ENCODE measurements at regions not wholly inside any gene's neighbourhood (a gene's known extent, or its start where the extent isn't known, plus 50 kb on each side); places are given as distances from the start of the nearest gene placed in this dataset.

DNA sequence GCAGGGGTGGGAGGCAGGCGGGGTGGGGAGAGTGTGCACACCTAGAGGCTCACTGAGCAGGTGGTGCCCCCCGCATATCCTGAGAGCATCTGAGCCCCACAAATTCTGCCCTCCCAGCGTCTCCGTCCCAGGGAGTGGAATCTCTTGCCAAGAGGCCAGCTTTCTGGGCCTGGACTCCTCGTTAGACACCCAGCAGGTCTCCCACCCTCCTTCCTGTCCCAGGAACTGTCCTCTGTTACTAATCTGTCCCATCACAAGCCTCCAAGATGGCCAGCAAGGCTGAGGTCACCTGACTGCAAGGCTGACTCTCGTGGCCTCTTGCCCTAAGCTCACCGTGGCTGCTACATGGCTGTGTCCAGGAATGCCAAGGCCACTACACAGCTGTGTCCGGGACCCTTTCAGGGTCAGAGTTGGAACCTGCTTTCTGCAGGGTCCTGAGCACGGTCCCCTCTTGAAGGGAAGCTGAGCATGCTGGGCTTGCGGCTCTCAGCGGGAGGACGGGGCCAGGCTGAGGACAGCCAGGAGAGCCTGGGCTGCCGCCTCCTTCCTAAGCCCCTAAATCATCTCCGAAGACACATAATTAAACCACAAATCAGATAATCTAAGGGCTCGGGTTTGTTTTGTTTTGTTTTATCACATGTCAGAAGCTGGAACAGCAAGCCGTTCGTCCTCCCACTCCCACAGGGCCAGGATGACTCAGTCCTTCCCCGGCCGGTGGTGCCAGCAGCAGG lies 1327.3 kb downstream of the TBC1D22A start:
- Mint-ChIP-seq H3K27me3 (ENCODE audit: low read depth) (no peaks in the 10 kb centered on the region), H3K27ac (ENCODE audit: unreplicated experiment) (no peak overlapping the region), H3K36me3 (ENCODE audit: low read depth) (no peaks in the 10 kb centered on the region), H3K9me3 (no peaks in the 10 kb centered on the region), H3K4me3 (no peak overlapping the region), H3K4me1 (peaks cover 4% of the 10 kb centered on the region)
- no peak for DNase-seq (ENCODE audit: low read depth, low spot score)
- TF ChIP-seq, protein P1, sequence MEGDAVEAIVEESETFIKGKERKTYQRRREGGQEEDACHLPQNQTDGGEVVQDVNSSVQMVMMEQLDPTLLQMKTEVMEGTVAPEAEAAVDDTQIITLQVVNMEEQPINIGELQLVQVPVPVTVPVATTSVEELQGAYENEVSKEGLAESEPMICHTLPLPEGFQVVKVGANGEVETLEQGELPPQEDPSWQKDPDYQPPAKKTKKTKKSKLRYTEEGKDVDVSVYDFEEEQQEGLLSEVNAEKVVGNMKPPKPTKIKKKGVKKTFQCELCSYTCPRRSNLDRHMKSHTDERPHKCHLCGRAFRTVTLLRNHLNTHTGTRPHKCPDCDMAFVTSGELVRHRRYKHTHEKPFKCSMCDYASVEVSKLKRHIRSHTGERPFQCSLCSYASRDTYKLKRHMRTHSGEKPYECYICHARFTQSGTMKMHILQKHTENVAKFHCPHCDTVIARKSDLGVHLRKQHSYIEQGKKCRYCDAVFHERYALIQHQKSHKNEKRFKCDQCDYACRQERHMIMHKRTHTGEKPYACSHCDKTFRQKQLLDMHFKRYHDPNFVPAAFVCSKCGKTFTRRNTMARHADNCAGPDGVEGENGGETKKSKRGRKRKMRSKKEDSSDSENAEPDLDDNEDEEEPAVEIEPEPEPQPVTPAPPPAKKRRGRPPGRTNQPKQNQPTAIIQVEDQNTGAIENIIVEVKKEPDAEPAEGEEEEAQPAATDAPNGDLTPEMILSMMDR (conservative IDR thresholded peaks at IDR 0.05), result no peak

DNA sequence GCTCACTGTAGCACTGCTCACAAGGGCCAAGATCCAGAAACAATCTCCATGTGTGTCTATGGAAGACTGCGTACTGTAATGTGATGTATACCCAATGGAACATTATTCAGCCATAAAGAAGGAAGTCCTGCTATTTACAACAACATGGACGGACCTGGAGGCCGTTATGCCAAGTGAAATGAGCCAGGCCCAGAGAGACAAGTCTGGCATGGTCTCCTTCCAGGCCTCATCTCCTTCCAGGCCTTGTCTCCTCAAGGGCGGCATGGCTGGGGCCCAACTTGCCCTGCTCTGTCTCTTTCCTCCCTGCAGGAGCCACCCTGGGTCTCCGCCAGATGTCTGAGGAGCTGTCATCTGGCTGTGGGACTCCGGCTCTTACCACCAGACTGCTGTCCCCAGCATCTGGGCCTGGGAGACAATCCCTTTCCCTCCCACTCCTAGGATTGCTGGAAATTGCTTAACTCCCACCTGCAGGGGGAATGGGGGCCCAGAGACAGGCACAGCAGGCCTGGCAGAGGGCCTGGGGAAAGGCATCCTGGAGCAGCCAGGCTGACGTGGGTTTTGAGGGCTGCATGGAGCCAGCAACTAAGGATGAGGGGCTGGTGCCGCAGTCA lies 1326.6 kb downstream of the TBC1D22A start:
- H3K27ac Mint-ChIP-seq (ENCODE audit: unreplicated experiment), result no peak overlapping the region
- no peak overlapping the region for H3K4me3 Mint-ChIP-seq
- peaks cover 4% of the 10 kb centered on the region for H3K4me1 Mint-ChIP-seq
- H3K36me3 Mint-ChIP-seq (ENCODE audit: low read depth), result no peaks in the 10 kb centered on the region
- no peaks in the 10 kb centered on the region for H3K27me3 Mint-ChIP-seq (ENCODE audit: low read depth)
- TF ChIP-seq, protein P1 (conservative IDR thresholded peaks at IDR 0.05), result no peak
- no peaks in the 10 kb centered on the region for H3K9me3 Mint-ChIP-seq
- DNase-seq (ENCODE audit: low read depth, low spot score), result no peak

DNA sequence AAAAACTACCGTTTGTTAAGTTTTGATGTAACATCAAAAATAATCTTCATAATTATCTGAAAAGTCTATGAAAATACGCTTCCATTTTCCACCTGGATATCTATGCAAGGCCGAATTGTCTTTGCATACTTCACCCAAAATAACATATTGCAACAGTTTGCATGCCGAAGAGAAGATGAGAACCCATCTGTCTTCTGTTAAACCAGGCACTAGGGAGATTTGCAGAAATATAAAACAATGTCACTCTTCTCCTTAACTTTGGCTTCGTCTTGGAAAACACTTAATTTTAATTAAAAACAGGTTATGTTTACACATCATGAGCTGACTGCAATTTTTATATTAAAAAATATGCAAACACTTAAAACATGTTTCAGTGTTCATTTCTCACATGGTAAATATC lies 1325.8 kb downstream of the TBC1D22A start:
- Mint-ChIP-seq H3K9me3 (no peaks in the 10 kb centered on the region), H3K27me3 (ENCODE audit: low read depth) (no peaks in the 10 kb centered on the region), H3K36me3 (ENCODE audit: low read depth) (no peaks in the 10 kb centered on the region), H3K27ac (ENCODE audit: unreplicated experiment) (no peak overlapping the region), H3K4me3 (no peak overlapping the region), H3K4me1 (peaks cover 4% of the 10 kb centered on the region)
- TF ChIP-seq, protein P1 (conservative IDR thresholded peaks at IDR 0.05), result no peak
- no peak for DNase-seq (ENCODE audit: low read depth, low spot score)

DNA sequence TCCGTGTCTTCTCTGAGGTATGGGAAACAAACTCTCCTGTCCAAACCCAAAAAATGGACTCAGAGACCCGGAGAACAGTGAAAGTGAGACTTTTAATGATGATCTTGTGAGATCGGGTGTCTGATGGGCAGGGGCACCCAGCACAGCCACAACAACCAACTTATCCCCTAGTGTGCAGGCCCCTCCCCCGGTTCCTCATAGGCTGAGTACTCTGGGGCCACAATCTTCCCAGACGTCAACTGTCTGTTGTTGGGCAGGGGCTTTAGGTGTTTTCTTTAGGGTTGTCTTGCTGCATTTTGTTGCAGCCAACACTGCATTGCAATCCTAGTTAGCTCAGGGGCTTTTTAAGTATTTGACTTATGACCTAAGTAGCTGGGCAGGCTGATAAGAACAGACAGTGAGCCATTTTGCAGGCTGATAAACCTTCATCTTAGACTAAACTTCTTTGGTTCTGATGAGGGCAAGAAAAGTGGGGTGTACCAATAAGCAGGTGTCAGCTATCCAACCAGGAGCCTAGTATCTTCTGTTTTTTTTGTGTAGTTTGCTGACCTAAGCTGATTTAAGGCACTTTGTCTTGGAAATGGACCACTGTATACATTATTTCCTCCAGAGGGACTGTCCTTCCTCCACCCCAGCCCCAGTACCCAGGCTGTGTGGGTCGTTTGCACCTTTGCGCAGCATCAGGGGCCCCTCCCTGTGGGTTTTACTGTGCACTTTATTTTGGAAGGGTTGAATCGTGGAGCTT lies 1323.6 kb downstream of the TBC1D22A start:
- no peaks in the 10 kb centered on the region for H3K36me3 Mint-ChIP-seq (ENCODE audit: low read depth)
- H3K4me3 Mint-ChIP-seq, result no peak overlapping the region
- H3K4me1 Mint-ChIP-seq, result peaks cover 4% of the 10 kb centered on the region
- H3K9me3 Mint-ChIP-seq, result no peaks in the 10 kb centered on the region
- H3K27ac Mint-ChIP-seq (ENCODE audit: unreplicated experiment), result no peak overlapping the region
- no peaks in the 10 kb centered on the region for H3K27me3 Mint-ChIP-seq (ENCODE audit: low read depth)
- TF ChIP-seq, protein P1 (conservative IDR thresholded peaks at IDR 0.05), result no peak
- no peak for DNase-seq (ENCODE audit: low read depth, low spot score)

DNA sequence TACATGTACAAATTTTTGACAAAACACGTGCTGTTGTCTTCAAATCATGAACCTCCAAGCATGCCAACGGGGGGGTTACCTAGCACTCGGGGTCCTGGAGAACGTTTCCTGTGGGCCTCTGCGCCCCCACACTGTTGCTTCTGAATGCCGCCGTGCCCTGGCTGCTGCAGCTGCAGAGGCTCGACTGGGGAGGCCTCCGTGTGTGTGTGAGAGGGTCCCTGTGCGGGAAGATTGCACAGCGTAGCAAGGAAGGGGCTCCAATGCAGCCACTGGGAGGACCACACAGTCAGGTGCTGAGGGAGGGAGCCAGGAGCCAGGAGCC lies 1322.2 kb downstream of the TBC1D22A start:
- H3K27me3 Mint-ChIP-seq (ENCODE audit: low read depth), result no peaks in the 10 kb centered on the region
- no peaks in the 10 kb centered on the region for H3K36me3 Mint-ChIP-seq (ENCODE audit: low read depth)
- H3K4me1 Mint-ChIP-seq, result peaks cover 2% of the 10 kb centered on the region
- H3K4me3 Mint-ChIP-seq, result no peak overlapping the region
- H3K27ac Mint-ChIP-seq (ENCODE audit: unreplicated experiment), result no peak overlapping the region
- TF ChIP-seq, protein P1 (conservative IDR thresholded peaks at IDR 0.05), result no peak
- H3K9me3 Mint-ChIP-seq, result no peaks in the 10 kb centered on the region
- DNase-seq (ENCODE audit: low read depth, low spot score), result no peak

Measured in neural crest cell (in vitro differentiated cells).